Eye (tissue), 1 donor: ENCODE measurements at regions not wholly inside any gene's neighbourhood (a gene's known extent, or its start where the extent isn't known, plus 50 kb on each side); places are given as distances from the start of the nearest gene placed in this dataset.
"Not testable (repeated sequence)": the region's sequence is repeated elsewhere in the genome, so short reads cannot be mapped to it uniquely, and the experiment has no call there.

Source experiments
- DNase-seq: peaks from one replicate; pipeline ENCODE4 v3.0.0-alpha.2; 2015

- no peak for DNase-seq
Observed at GRCh38 chr12:88736031-88736430, 155.8 kb upstream of the KITLG start.

- no peak for DNase-seq
Observed at GRCh38 chr12:88733008-88733407, 152.7 kb upstream of the KITLG start.

- DNase-seq = no peak
Observed at GRCh38 chr12:88729196-88729595, 148.9 kb upstream of the KITLG start.

GRCh38 chr12:88726806-88727720 lies 146.8 kb upstream of the KITLG start:
- DNase-seq = no peak

- no peak for DNase-seq
Observed at GRCh38 chr12:88725592-88726143, 145.4 kb upstream of the KITLG start.

- DNase-seq = no peak
Observed at GRCh38 chr12:88723219-88723618, 142.9 kb upstream of the KITLG start.

- DNase-seq = no peak
Observed at GRCh38 chr12:88720785-88721650, 140.7 kb upstream of the KITLG start.

GRCh38 chr12:88720231-88720630 lies 140.0 kb upstream of the KITLG start:
- DNase-seq = no peak

GRCh38 chr12:88717188-88717587 lies 136.9 kb upstream of the KITLG start:
- no peak for DNase-seq

- no peak for DNase-seq
Observed at GRCh38 chr12:88716240-88716639, 136.0 kb upstream of the KITLG start.

GRCh38 chr12:88715673-88716072 lies 135.4 kb upstream of the KITLG start:
- no peak for DNase-seq

GRCh38 chr12:88714263-88714882 lies 134.1 kb upstream of the KITLG start:
- not testable (repeated sequence) for DNase-seq

GRCh38 chr12:88707800-88708199 lies 127.5 kb upstream of the KITLG start:
- no peak for DNase-seq

GRCh38 chr12:88706286-88706685 lies 126.0 kb upstream of the KITLG start:
- no peak for DNase-seq

GRCh38 chr12:88703790-88704189 lies 123.5 kb upstream of the KITLG start:
- no peak for DNase-seq

GRCh38 chr12:88698471-88698870 lies 118.2 kb upstream of the KITLG start:
- no peak for DNase-seq

GRCh38 chr12:88693837-88694445 lies 113.7 kb upstream of the KITLG start:
- no peak for DNase-seq

GRCh38 chr12:88691811-88692210 lies 111.5 kb upstream of the KITLG start:
- DNase-seq = no peak

GRCh38 chr12:88684610-88685009 lies 104.3 kb upstream of the KITLG start:
- no peak for DNase-seq

- no peak for DNase-seq
Observed at GRCh38 chr12:88684170-88684569, 103.9 kb upstream of the KITLG start.

- no peak for DNase-seq
Observed at GRCh38 chr12:88683628-88684027, 103.4 kb upstream of the KITLG start.

GRCh38 chr12:88681271-88681670 lies 101.0 kb upstream of the KITLG start:
- DNase-seq = no peak

- DNase-seq = no peak
Observed at GRCh38 chr12:88677464-88677863, 97.2 kb upstream of the KITLG start.
